Caco-2 (cell line): ENCODE measurements at regions not wholly inside any gene's neighbourhood (a gene's known extent, or its start where the extent isn't known, plus 50 kb on each side); places are given as distances from the start of the nearest gene placed in this dataset.

Source experiments
- BruUV-seq: library from RNA; stranded (reverse); fragments of 400-500 nt; replicated peaks from 2 replicates; lab custom pipeline; 2021; lab: Mats Ljungman, UMichigan
- CTCF ChIA-PET: fragments of 300-600 bp; sonication (Branson Sonifier 250); formaldehyde crosslinking; loops from one replicate; lab custom pipeline; 2022; ENCODE audit warnings: antibody characterized with exemption; lab: Charles Lee
- POLR2A ChIA-PET: fragments of 300-600 bp; sonication (Branson Sonifier 250); formaldehyde crosslinking; loops from one replicate; lab custom pipeline; 2022; ENCODE audit warnings: antibody characterized with exemption; lab: Charles Lee
- DNase-seq, 2 experiments: peaks; one replicate each; pipeline versions ENCODE4 v3.0.0 to v3.0.0-alpha.2; 2020 to 2022
- H3K27me3 ChIP-seq: replicated peaks from 2 replicates; pipeline ENCODE4 v1.6.0; 2011; ENCODE audit warnings: low read length; ENCODE audit not compliant: control insufficient read depth, insufficient read depth
- H3K36me3 ChIP-seq: 2 replicates; pipeline ENCODE4 v1.5.1; 2011; ENCODE audit warnings: low read length; ENCODE audit not compliant: control insufficient read depth, insufficient read depth
- H3K4me1 ChIP-seq: fragments of 250-450 bp; sonication (Bioruptor Pico); 2 replicates; pipeline ENCODE4 v1.5.1; 2020; ENCODE audit warnings: mild to moderate bottlenecking
- H3K4me3 ChIP-seq: 2 replicates; pipeline ENCODE4 v1.5.1; 2011; ENCODE audit warnings: low read depth, mild to moderate bottlenecking, control low read depth, low read length
- H3K9me3 ChIP-seq: fragments of 250-450 bp; sonication (Bioruptor Pico); 2 replicates; pipeline ENCODE4 v1.5.1; 2020; ENCODE audit warnings: mild to moderate bottlenecking, moderate library complexity
- H3K27ac Mint-ChIP-seq: one replicate; pipeline ENCODE4 v1.8.0; 2022; ENCODE audit warnings: mixed read lengths; ENCODE audit not compliant: unreplicated experiment
- H3K27me3 Mint-ChIP-seq: one replicate; pipeline ENCODE4 v1.8.0; 2022; ENCODE audit warnings: mixed read lengths; ENCODE audit not compliant: insufficient read depth, unreplicated experiment
- H3K36me3 Mint-ChIP-seq: one replicate; pipeline ENCODE4 v1.8.0; 2022; ENCODE audit warnings: mild to moderate bottlenecking, mixed read lengths; ENCODE audit not compliant: insufficient read depth, unreplicated experiment
- H3K4me1 Mint-ChIP-seq: one replicate; pipeline ENCODE4 v1.8.0; 2022; ENCODE audit warnings: low read depth, mixed read lengths; ENCODE audit not compliant: unreplicated experiment
- H3K4me3 Mint-ChIP-seq: one replicate; pipeline ENCODE4 v1.8.0; 2022; ENCODE audit warnings: mild to moderate bottlenecking, moderate library complexity, mixed read lengths; ENCODE audit not compliant: unreplicated experiment
- H3K9me3 Mint-ChIP-seq: one replicate; pipeline ENCODE4 v1.8.0; 2022; ENCODE audit warnings: mixed read lengths; ENCODE audit not compliant: unreplicated experiment
- CTCF ChIP-seq, 2 experiments: fragments of 200-600 bp in 1 of 2; IDR thresholded peaks; 1 replicate in 1 of 2; 2 replicates in 1 of 2; pipeline versions ENCODE4 v1.5.1 to v1.8.0; 2011 to 2022; ENCODE audit warnings: antibody characterized with exemption in 1 of 2, control low read depth in 1 of 2, inconsistent platforms in 1 of 2, low read depth in 1 of 2, low read length in 1 of 2, mild to moderate bottlenecking in 1 of 2, moderate library complexity in 1 of 2; ENCODE audit not compliant: insufficient read depth in 1 of 2, severe bottlenecking in 1 of 2, unreplicated experiment in 1 of 2
- intact Hi-C: fragments of 100-400 bp; cut with micrococcal nuclease; formaldehyde crosslinking; loops from one replicate; pipeline ENCODE4 v1.10.0; 2022; ENCODE audit not compliant: unreplicated experiment

GRCh38 chr15:70442211-70442610, 321.1 kb downstream of the UACA start:
- Histone ChIP-seq H3K4me3 (no peak overlapping the region), H3K9me3 (no peaks in the 10 kb centered on the region), H3K4me1 (peaks cover 26% of the 10 kb centered on the region), H3K36me3 (no peaks in the 10 kb centered on the region), H3K27me3 (no peaks in the 10 kb centered on the region)
- H3K4me1 Mint-ChIP-seq, result peaks cover 14% of the 10 kb centered on the region
- ChIA-PET POLR2A (no interaction called here), CTCF (no interaction called here)
- no TSS peak for BruUV-seq
- H3K27me3 Mint-ChIP-seq, result no peaks in the 10 kb centered on the region
- no peak for DNase-seq
- no peaks in the 10 kb centered on the region for H3K36me3 Mint-ChIP-seq
- H3K27ac Mint-ChIP-seq, result no peak overlapping the region
- no peak for TF ChIP-seq CTCF (IDR thresholded peaks at IDR 0.05; ENCODE audit: insufficient read depth in 1 of 2, low read depth in 1 of 2, low read length in 1 of 2, severe bottlenecking in 1 of 2, unreplicated experiment in 1 of 2)
- no peaks in the 10 kb centered on the region for H3K9me3 Mint-ChIP-seq
- intact Hi-C loops, result no loop called here
- no peak overlapping the region for H3K4me3 Mint-ChIP-seq

- ChIA-PET CTCF (no interaction called here), POLR2A (no interaction called here)
- no peak overlapping the region for H3K4me3 ChIP-seq
- no peaks in the 10 kb centered on the region for H3K9me3 Mint-ChIP-seq
- H3K4me1 Mint-ChIP-seq, result peaks cover 19% of the 10 kb centered on the region
- no peaks in the 10 kb centered on the region for H3K36me3 Mint-ChIP-seq
- peaks cover 33% of the 10 kb centered on the region for H3K4me1 ChIP-seq
- no TSS peak for BruUV-seq
- no peak overlapping the region for H3K4me3 Mint-ChIP-seq
- no peak for TF ChIP-seq CTCF (IDR thresholded peaks at IDR 0.05; ENCODE audit: insufficient read depth in 1 of 2, low read depth in 1 of 2, low read length in 1 of 2, severe bottlenecking in 1 of 2, unreplicated experiment in 1 of 2)
- intact Hi-C loops, result no loop called here
- H3K27me3 ChIP-seq, result no peaks in the 10 kb centered on the region
- DNase-seq, result no peak
- no peaks in the 10 kb centered on the region for H3K36me3 ChIP-seq
- H3K9me3 ChIP-seq, result no peaks in the 10 kb centered on the region
- no peaks in the 10 kb centered on the region for H3K27me3 Mint-ChIP-seq
- H3K27ac Mint-ChIP-seq, result peak overlapping the region; percentile 46
Observed at GRCh38 chr15:70440416-70441138, 322.8 kb downstream of the UACA start.

- H3K9me3 Mint-ChIP-seq, result no peaks in the 10 kb centered on the region
- peak overlapping the region; percentile 46 for H3K27ac Mint-ChIP-seq
- TF ChIP-seq CTCF (IDR thresholded peaks at IDR 0.05; ENCODE audit: insufficient read depth in 1 of 2, low read depth in 1 of 2, low read length in 1 of 2, severe bottlenecking in 1 of 2, unreplicated experiment in 1 of 2), result no peak
- DNase-seq, result no peak
- Histone ChIP-seq H3K4me1 (peaks cover 40% of the 10 kb centered on the region), H3K27me3 (no peaks in the 10 kb centered on the region), H3K36me3 (no peaks in the 10 kb centered on the region), H3K4me3 (no peak overlapping the region), H3K9me3 (no peaks in the 10 kb centered on the region)
- BruUV-seq, result no TSS peak
- POLR2A ChIA-PET, result no interaction called here
- CTCF ChIA-PET, result no interaction called here
- H3K4me1 Mint-ChIP-seq, result peaks cover 25% of the 10 kb centered on the region
- intact Hi-C loops, result no loop called here
- H3K36me3 Mint-ChIP-seq, result no peaks in the 10 kb centered on the region
- H3K4me3 Mint-ChIP-seq, result no peak overlapping the region
- no peaks in the 10 kb centered on the region for H3K27me3 Mint-ChIP-seq
Observed at GRCh38 chr15:70439880-70440279, 323.5 kb downstream of the UACA start.
